ENCODE measurements at regions not wholly inside any gene's neighbourhood (a gene's known extent, or its start where the extent isn't known, plus 50 kb on each side); places are given as distances from the start of the nearest gene placed in this dataset.

DNA sequence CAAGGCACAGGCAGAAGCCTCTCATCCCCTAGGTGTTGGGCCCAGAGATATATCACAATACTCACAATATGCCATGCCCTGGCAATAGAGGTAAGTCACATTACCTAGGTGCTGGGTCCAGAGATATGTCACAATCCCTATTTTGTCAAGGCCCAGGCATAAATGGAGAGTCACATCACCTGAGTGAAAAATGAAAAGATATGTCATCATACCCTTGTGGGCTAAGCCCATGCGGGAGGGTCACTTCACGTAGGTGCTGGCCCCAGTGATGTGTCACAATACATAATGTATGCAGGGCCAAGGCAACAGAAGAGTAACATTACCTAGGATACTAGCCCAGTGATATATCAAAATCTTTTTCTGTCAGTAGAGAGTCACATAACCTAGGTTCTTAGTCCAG is 127.0 kb downstream of the ZNF675 start:
- TF ChIP-seq, protein P1, sequence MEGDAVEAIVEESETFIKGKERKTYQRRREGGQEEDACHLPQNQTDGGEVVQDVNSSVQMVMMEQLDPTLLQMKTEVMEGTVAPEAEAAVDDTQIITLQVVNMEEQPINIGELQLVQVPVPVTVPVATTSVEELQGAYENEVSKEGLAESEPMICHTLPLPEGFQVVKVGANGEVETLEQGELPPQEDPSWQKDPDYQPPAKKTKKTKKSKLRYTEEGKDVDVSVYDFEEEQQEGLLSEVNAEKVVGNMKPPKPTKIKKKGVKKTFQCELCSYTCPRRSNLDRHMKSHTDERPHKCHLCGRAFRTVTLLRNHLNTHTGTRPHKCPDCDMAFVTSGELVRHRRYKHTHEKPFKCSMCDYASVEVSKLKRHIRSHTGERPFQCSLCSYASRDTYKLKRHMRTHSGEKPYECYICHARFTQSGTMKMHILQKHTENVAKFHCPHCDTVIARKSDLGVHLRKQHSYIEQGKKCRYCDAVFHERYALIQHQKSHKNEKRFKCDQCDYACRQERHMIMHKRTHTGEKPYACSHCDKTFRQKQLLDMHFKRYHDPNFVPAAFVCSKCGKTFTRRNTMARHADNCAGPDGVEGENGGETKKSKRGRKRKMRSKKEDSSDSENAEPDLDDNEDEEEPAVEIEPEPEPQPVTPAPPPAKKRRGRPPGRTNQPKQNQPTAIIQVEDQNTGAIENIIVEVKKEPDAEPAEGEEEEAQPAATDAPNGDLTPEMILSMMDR (conservative IDR thresholded peaks at IDR 0.05) = no peak
- Histone ChIP-seq H3K79me2 (ENCODE audit: insufficient read depth, low read length) (no peaks in the 10 kb centered on the region), H2AK5ac (ENCODE audit: insufficient read length, low read length) (no peak overlapping the region)

More for the DNA sequence above, 127.0 kb downstream of the ZNF675 start:
- H3K4me2 ChIP-seq (ENCODE audit: insufficient read depth, insufficient read length, low read length) = no peak overlapping the region
- Mint-ChIP-seq H3K4me1 (no peaks in the 10 kb centered on the region), H3K36me3 (ENCODE audit: insufficient read depth in 1 of 3, low read depth in 3 of 3) (peaks cover 0 to 34% (median 18%) of the 10 kb centered on the region in 3 experiments; a peak in 5 of 7 replicates), H3K4me3 (no peak overlapping the region), H3K27me3 (ENCODE audit: low read depth) (peaks cover 6% of the 10 kb centered on the region), H3K27ac (no peak overlapping the region), H3K9me3 (peaks cover 66 to 87% of the 10 kb centered on the region in 2 experiments)
- DNase-seq = no peak
- no peaks in the 10 kb centered on the region for H3K27me3 ChIP-seq (ENCODE audit: insufficient read depth, low read length)
- no peak overlapping the region for H3K23ac ChIP-seq (ENCODE audit: insufficient read length, low read depth, low read length)
- no peaks in the 10 kb centered on the region for H3K79me1 ChIP-seq (ENCODE audit: insufficient read depth, low read depth, low read length, poor library complexity, severe bottlenecking)
- no peak overlapping the region for H3K18ac ChIP-seq (ENCODE audit: insufficient read length, low read depth, low read length)
- H2BK12ac ChIP-seq (ENCODE audit: insufficient read length, low read depth, low read length) = no peak overlapping the region
- WGBS (ENCODE audit: extremely low coverage, insufficient read length, low lambda C conversion rate) = no CpG with 5 or more reads among the region's 2 CpGs
- no peak overlapping the region for H2BK20ac ChIP-seq (ENCODE audit: low read depth, low read length, poor library complexity, severe bottlenecking)
- H2AFZ ChIP-seq (ENCODE audit: low read length) = no peak overlapping the region
- no peak overlapping the region for H4K8ac ChIP-seq (replicated peaks; ENCODE audit: insufficient read length, low read depth, low read length)
- no peak overlapping the region for H2BK15ac ChIP-seq (ENCODE audit: low read depth, low read length)
- H2BK120ac ChIP-seq (ENCODE audit: low read depth, low read length, poor library complexity, severe bottlenecking) = no peak overlapping the region
- no peak overlapping the region for H3K27ac ChIP-seq (ENCODE audit: insufficient read length, low read depth, low read length)
- H3K4ac ChIP-seq (ENCODE audit: low read depth, low read length) = no peak overlapping the region
- no peak overlapping the region for H4K5ac ChIP-seq (ENCODE audit: insufficient read length, low read depth, low read length)
- H4K20me1 ChIP-seq (ENCODE audit: control insufficient read depth, insufficient read depth, insufficient read length) = no peaks in the 10 kb centered on the region
- H2BK5ac ChIP-seq (ENCODE audit: insufficient read length, low read length) = no peak overlapping the region
- no peaks in the 10 kb centered on the region for H3K23me2 ChIP-seq (ENCODE audit: insufficient read length, low read depth, low read length, poor library complexity, severe bottlenecking)
- H3K56ac ChIP-seq (ENCODE audit: insufficient read length, low read depth, low read length) = no peak overlapping the region
- H3K9me3 ChIP-seq (ENCODE audit: control insufficient read depth, low read depth, low read length) = peaks cover 77% of the 10 kb centered on the region
- H3K14ac ChIP-seq (ENCODE audit: insufficient read depth, low read length) = no peak overlapping the region
- no peak overlapping the region for H3T11ph ChIP-seq (ENCODE audit: low read length)
- no peak overlapping the region for H4K91ac ChIP-seq (ENCODE audit: insufficient read length, low read depth, low read length)
- H3K9ac ChIP-seq (ENCODE audit: extremely low read depth, insufficient read length, low read length) = no peak overlapping the region
- H3K4me1 ChIP-seq (ENCODE audit: insufficient read depth, low read length) = no peaks in the 10 kb centered on the region

All from H9 (cell line).